Sigmoid colon (tissue), 4 donors: ENCODE measurements at regions not wholly inside any gene's neighbourhood (a gene's known extent, or its start where the extent isn't known, plus 50 kb on each side); places are given as distances from the start of the nearest gene placed in this dataset.

Source experiments
- CTCF ChIP-seq, 4 experiments: fragments of 450-650 bp in 3 of 4; fragments of 200-600 bp in 1 of 4; IDR thresholded peaks; one replicate each; pipeline ENCODE4 v1.5.1; 2016 to 2019; ENCODE audit warnings: antibody characterized with exemption in 4 of 4, mild to moderate bottlenecking in 3 of 4, moderate library complexity in 2 of 4
- POLR2AphosphoS5 ChIP-seq, 4 donors: sonication (generic); formaldehyde crosslinking; IDR thresholded peaks; one replicate each; pipeline ENCODE4 v1.6.1; 2017; ENCODE audit warnings: antibody characterized with exemption in 4 of 4

DNA sequence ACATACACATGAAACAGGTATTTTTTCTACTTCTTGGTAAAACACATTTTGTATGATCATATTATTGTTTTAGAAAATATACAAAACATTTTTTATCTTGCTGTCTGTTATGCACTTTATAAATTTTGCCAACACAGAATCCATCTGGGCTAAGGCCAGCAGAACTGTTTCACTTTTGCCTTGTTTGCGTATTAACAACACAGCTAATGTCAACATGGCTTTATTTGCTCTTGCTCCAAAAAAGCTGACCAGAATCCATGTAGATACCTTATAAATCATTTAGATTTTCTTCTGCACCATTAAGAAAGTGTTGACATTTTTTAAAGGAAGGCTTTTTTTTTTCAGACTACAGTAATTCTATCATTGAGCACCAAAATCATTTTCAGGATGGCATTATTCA is 58.1 kb upstream of the PGR start:
- TF ChIP-seq CTCF (IDR thresholded peaks at IDR 0.05), result no peak
- TF ChIP-seq POLR2AphosphoS5 (IDR thresholded peaks at IDR 0.05), result no peak
